ENCODE measurements at regions not wholly inside any gene's neighbourhood (a gene's known extent, or its start where the extent isn't known, plus 50 kb on each side); places are given as distances from the start of the nearest gene placed in this dataset.
"Not testable (repeated sequence)": the region's sequence is repeated elsewhere in the genome, so short reads cannot be mapped to it uniquely, and the experiment has no call there.

GRCh38 chr2:215793747-215794595 lies 219.4 kb downstream of the MREG start:
- no peaks in the 10 kb centered on the region for H3K9me3 ChIP-seq (ENCODE audit: control insufficient read depth, low read length)
- peaks cover 27% of the 10 kb centered on the region for H3K4me1 ChIP-seq (ENCODE audit: control insufficient read depth, insufficient read depth, low read length)
- H3K27me3 ChIP-seq (replicated peaks; ENCODE audit: control insufficient read depth, insufficient read depth, low read length): no peaks in the 10 kb centered on the region
- peak overlapping the region; percentile 35 for H3K9ac ChIP-seq (ENCODE audit: low read length)
- DNase-seq (ENCODE audit: low read depth): peak; percentile 85
- no peaks in the 10 kb centered on the region for H3K36me3 ChIP-seq (ENCODE audit: control insufficient read depth, insufficient read depth, low read length, severe bottlenecking)
- no peak overlapping the region for H3K4me3 ChIP-seq (ENCODE audit: low read length)

DNA sequence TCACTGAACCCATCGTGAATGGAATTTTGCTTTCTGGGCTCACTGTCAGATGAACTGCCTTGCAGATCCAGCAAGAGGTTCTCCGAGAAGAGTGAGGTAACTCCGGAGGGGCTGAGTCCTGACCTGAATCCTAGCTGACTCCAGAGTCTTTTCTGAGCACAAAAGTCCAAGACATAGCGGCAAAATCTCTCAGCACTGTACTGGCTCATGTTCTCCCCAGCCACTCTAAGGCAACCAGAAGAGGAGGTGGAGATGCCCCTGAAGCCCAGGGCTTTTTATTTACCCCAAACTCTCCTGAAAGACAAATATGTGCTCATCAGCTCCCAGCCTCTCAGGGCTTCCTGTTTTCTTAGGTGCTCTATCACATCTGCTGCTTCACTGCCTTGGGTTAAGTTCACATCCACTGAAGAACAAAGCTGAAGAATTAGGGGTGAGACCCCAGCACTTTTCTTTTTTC lies 221.8 kb downstream of the MREG start:
- no peaks in the 10 kb centered on the region for H3K36me3 ChIP-seq (ENCODE audit: control insufficient read depth, insufficient read depth, low read length, severe bottlenecking)
- no peak overlapping the region for H3K4me3 ChIP-seq (ENCODE audit: low read length)
- no peaks in the 10 kb centered on the region for H3K27me3 ChIP-seq (replicated peaks; ENCODE audit: control insufficient read depth, insufficient read depth, low read length)
- DNase-seq (ENCODE audit: low read depth): no peak
- H3K4me1 ChIP-seq (ENCODE audit: control insufficient read depth, insufficient read depth, low read length): peaks cover 34% of the 10 kb centered on the region
- peak overlapping the region; percentile 28 for H3K9ac ChIP-seq (ENCODE audit: low read length)
- no peaks in the 10 kb centered on the region for H3K9me3 ChIP-seq (ENCODE audit: control insufficient read depth, low read length)

- Histone ChIP-seq H3K4me3 (ENCODE audit: low read length) (no peak overlapping the region), H3K9ac (ENCODE audit: low read length) (peak overlapping the region; percentile 50), H3K36me3 (ENCODE audit: control insufficient read depth, insufficient read depth, low read length, severe bottlenecking) (no peaks in the 10 kb centered on the region), H3K27me3 (replicated peaks; ENCODE audit: control insufficient read depth, insufficient read depth, low read length) (no peaks in the 10 kb centered on the region), H3K9me3 (ENCODE audit: control insufficient read depth, low read length) (no peaks in the 10 kb centered on the region), H3K4me1 (ENCODE audit: control insufficient read depth, insufficient read depth, low read length) (peaks cover 36% of the 10 kb centered on the region)
- DNase-seq (ENCODE audit: low read depth): peak; percentile 53
These were observed 222.6 kb downstream of the MREG start for GRCh38 chr2:215790523-215791421.

GRCh38 chr2:215787565-215788178 lies 225.7 kb downstream of the MREG start:
- Histone ChIP-seq H3K9me3 (ENCODE audit: control insufficient read depth, low read length) (no peaks in the 10 kb centered on the region), H3K4me1 (ENCODE audit: control insufficient read depth, insufficient read depth, low read length) (peaks cover 43% of the 10 kb centered on the region), H3K4me3 (ENCODE audit: low read length) (no peak overlapping the region), H3K9ac (ENCODE audit: low read length) (no peak overlapping the region), H3K36me3 (ENCODE audit: control insufficient read depth, insufficient read depth, low read length, severe bottlenecking) (no peaks in the 10 kb centered on the region), H3K27me3 (replicated peaks; ENCODE audit: control insufficient read depth, insufficient read depth, low read length) (no peaks in the 10 kb centered on the region)
- no peak for DNase-seq (ENCODE audit: low read depth)

- H3K4me3 ChIP-seq (ENCODE audit: low read length): no peak overlapping the region
- H3K27me3 ChIP-seq (replicated peaks; ENCODE audit: control insufficient read depth, insufficient read depth, low read length): no peaks in the 10 kb centered on the region
- no peak for DNase-seq (ENCODE audit: low read depth)
- H3K9ac ChIP-seq (ENCODE audit: low read length): no peak overlapping the region
- no peaks in the 10 kb centered on the region for H3K36me3 ChIP-seq (ENCODE audit: control insufficient read depth, insufficient read depth, low read length, severe bottlenecking)
- H3K4me1 ChIP-seq (ENCODE audit: control insufficient read depth, insufficient read depth, low read length): peaks cover 49% of the 10 kb centered on the region
- H3K9me3 ChIP-seq (ENCODE audit: control insufficient read depth, low read length): no peaks in the 10 kb centered on the region
These were observed 226.3 kb downstream of the MREG start for GRCh38 chr2:215787025-215787424.

GRCh38 chr2:215784371-215784783 lies 229.0 kb downstream of the MREG start:
- no peaks in the 10 kb centered on the region for H3K36me3 ChIP-seq (ENCODE audit: control insufficient read depth, insufficient read depth, low read length, severe bottlenecking)
- no peaks in the 10 kb centered on the region for H3K27me3 ChIP-seq (replicated peaks; ENCODE audit: control insufficient read depth, insufficient read depth, low read length)
- peak; percentile 97 for DNase-seq (ENCODE audit: low read depth)
- H3K9me3 ChIP-seq (ENCODE audit: control insufficient read depth, low read length): no peaks in the 10 kb centered on the region
- H3K4me1 ChIP-seq (ENCODE audit: control insufficient read depth, insufficient read depth, low read length): peaks cover 55% of the 10 kb centered on the region
- H3K4me3 ChIP-seq (ENCODE audit: low read length): peak overlapping the region; percentile 40
- H3K9ac ChIP-seq (ENCODE audit: low read length): peak overlapping the region; percentile 65

DNA sequence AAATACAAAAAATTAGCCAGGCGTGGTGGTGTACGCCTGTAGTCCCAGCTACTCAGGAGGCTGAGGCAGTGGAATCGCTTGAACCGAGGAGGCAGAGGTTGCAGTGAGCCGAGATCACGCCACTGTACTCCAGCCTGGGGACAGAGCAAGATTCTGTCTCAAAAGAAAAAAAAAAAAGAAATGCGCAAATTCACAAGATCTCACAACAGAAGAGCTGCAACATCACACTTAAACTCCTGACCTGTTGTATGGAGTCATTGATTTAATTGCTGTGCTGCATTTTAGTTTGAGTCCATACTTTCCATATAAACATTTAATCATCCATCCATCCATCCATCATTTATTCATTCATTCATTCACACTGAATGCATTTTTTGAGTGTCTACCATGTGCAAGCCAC lies 229.7 kb downstream of the MREG start:
- not testable (repeated sequence) for H3K9me3 ChIP-seq (ENCODE audit: control insufficient read depth, low read length); H3K36me3 ChIP-seq (ENCODE audit: control insufficient read depth, insufficient read depth, low read length, severe bottlenecking); H3K27me3 ChIP-seq (replicated peaks; ENCODE audit: control insufficient read depth, insufficient read depth, low read length); DNase-seq (ENCODE audit: low read depth)
- peak overlapping the region; percentile 40 for H3K4me3 ChIP-seq (ENCODE audit: low read length)
- H3K9ac ChIP-seq (ENCODE audit: low read length): peak overlapping the region; percentile 65
- peaks cover 55% of the 10 kb centered on the region for H3K4me1 ChIP-seq (ENCODE audit: control insufficient read depth, insufficient read depth, low read length)

DNA sequence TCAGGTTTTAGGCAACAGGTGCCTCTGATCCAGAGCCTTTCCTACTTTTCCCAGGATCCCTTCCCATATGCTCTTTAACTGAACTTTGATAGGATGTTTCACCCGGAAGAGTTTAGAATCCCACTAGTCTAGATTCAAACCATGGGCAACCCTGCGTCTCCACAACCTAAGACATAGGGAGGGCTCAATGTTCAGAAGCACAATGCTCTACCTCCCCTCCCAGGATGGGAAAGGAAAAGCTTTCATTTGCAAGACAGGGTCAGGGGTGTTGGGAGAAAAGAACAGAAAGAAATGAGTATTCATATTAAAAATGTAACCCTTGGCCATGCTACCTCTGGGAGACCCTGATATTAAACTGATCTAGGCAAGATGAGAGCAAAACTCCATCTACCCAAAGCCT lies 230.4 kb downstream of the MREG start:
- DNase-seq (ENCODE audit: low read depth): no peak
- H3K27me3 ChIP-seq (replicated peaks; ENCODE audit: control insufficient read depth, insufficient read depth, low read length): no peaks in the 10 kb centered on the region
- H3K4me1 ChIP-seq (ENCODE audit: control insufficient read depth, insufficient read depth, low read length): peaks cover 55% of the 10 kb centered on the region
- peak overlapping the region; percentile 3 for H3K9ac ChIP-seq (ENCODE audit: low read length)
- H3K9me3 ChIP-seq (ENCODE audit: control insufficient read depth, low read length): no peaks in the 10 kb centered on the region
- no peaks in the 10 kb centered on the region for H3K36me3 ChIP-seq (ENCODE audit: control insufficient read depth, insufficient read depth, low read length, severe bottlenecking)
- no peak overlapping the region for H3K4me3 ChIP-seq (ENCODE audit: low read length)

GRCh38 chr2:215782295-215782694 lies 231.1 kb downstream of the MREG start:
- Histone ChIP-seq H3K27me3 (replicated peaks; ENCODE audit: control insufficient read depth, insufficient read depth, low read length) (no peaks in the 10 kb centered on the region), H3K9me3 (ENCODE audit: control insufficient read depth, low read length) (no peaks in the 10 kb centered on the region), H3K4me1 (ENCODE audit: control insufficient read depth, insufficient read depth, low read length) (peaks cover 55% of the 10 kb centered on the region), H3K4me3 (ENCODE audit: low read length) (no peak overlapping the region), H3K9ac (ENCODE audit: low read length) (no peak overlapping the region), H3K36me3 (ENCODE audit: control insufficient read depth, insufficient read depth, low read length, severe bottlenecking) (no peaks in the 10 kb centered on the region)
- no peak for DNase-seq (ENCODE audit: low read depth)

- H3K9me3 ChIP-seq (ENCODE audit: control insufficient read depth, low read length): no peaks in the 10 kb centered on the region
- no peak for DNase-seq (ENCODE audit: low read depth)
- no peak overlapping the region for H3K4me3 ChIP-seq (ENCODE audit: low read length)
- peaks cover 44% of the 10 kb centered on the region for H3K4me1 ChIP-seq (ENCODE audit: control insufficient read depth, insufficient read depth, low read length)
- peak overlapping the region; percentile 22 for H3K9ac ChIP-seq (ENCODE audit: low read length)
- H3K36me3 ChIP-seq (ENCODE audit: control insufficient read depth, insufficient read depth, low read length, severe bottlenecking): no peaks in the 10 kb centered on the region
- H3K27me3 ChIP-seq (replicated peaks; ENCODE audit: control insufficient read depth, insufficient read depth, low read length): no peaks in the 10 kb centered on the region
These were observed 232.3 kb downstream of the MREG start for GRCh38 chr2:215780907-215781685.
